ENCODE measurements at regions not wholly inside any gene's neighbourhood (a gene's known extent, or its start where the extent isn't known, plus 50 kb on each side); places are given as distances from the start of the nearest gene placed in this dataset.

DNA sequence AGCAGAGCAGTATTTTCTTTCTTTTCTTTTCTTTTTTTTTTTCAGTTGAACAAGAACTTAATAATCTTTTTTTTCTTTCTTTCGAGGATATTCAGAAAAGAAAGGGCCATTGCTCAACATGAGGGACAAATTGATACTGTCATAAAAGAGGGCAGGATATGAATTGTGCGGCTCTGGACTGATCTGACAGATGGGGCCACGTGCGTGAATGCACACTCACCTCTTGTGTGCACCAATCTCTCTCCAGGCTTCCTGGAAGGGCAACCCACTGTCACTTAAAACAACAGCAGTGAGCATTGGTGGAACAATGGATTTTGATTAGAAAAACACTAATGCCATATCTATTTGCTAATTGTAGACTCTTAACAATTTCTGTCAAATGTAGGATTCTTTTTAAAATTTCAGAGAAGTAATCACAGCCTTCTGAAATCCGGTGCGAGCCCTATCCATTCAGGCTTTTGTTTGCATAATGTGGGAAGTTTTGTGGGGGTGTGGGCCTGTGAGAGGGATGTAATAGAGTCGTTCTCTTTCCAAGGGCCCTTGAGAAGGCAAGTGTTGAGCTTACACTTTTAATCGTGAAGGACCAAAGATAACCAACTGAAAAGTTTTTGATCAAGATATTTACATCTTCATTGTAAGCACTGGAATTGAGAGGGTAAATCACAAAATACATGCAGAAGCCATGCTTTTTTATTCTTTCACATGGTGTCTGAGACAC lies 298.8 kb downstream of the SP3 start:
- no peak for DNase-seq (ENCODE audit: low read depth in 2 of 3, low spot score in 2 of 3)

DNA sequence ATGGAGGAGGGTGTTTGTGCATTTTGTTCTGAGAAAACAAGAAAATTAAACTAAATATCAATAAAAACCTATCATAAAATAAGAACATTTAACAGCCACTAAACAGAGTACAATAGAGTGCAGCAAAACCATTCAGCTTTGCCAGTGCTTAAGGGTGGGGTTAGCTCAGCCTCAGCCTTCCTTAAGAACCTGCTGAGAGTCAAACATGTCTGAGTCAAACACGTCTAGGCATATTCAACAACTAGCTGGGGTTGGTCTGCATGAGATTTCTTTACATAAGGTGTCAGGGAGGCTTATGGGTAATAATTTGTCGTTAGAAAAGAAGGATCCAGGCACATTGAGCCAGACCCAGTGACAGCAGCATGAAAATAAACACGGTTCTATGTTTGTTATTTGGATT lies 298.2 kb downstream of the SP3 start:
- DNase-seq (ENCODE audit: low read depth in 2 of 3, low spot score in 2 of 3), result no peak

DNA sequence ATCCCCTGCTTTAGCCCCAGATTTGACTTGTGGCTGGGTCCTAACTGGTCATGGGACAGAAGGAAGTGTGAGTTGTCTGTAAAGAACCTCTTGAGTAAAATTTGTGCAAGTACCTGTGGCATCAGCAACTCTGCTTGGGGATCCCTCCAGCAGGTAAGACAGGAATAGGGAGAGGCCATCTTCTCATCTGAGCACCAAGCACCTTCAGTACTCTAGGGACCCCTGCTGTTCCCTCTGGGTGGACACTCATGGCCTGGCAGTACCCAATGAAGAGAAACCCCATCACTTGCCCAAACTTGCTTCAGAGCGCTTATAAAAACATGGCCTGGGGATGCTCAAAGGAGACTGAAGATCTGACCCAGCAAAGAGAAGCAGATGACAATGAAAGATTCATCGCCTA lies 297.8 kb downstream of the SP3 start:
- no peak for DNase-seq (ENCODE audit: low read depth in 2 of 3, low spot score in 2 of 3)

DNA sequence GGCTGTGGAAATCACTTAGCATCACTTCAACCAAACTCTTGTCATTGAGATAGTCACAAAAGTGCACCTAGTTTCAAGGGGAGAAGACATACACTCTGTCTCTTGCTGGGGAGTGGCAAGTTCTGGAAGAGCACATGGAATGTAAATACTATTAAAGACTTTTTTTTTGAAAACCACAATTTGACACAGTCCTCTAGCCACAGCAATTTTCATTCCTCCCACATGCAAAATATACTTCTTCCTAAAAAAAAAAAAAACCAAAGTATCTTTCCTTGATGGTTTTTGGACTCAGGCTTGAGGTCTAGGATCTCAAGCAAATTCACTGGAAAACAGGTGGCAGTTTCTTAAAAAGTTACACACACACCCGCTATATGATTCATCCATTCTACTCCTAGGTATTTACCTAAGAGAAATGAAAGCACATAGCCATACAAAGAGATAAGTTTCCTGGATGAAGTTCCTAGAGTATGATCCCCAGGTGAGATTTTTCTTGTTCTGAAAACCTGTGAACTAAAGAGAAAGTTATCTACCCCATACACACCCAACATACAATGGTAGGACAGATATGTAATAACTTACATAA lies 295.8 kb downstream of the SP3 start:
- DNase-seq (ENCODE audit: low read depth in 2 of 3, low spot score in 2 of 3), result no peak

DNA sequence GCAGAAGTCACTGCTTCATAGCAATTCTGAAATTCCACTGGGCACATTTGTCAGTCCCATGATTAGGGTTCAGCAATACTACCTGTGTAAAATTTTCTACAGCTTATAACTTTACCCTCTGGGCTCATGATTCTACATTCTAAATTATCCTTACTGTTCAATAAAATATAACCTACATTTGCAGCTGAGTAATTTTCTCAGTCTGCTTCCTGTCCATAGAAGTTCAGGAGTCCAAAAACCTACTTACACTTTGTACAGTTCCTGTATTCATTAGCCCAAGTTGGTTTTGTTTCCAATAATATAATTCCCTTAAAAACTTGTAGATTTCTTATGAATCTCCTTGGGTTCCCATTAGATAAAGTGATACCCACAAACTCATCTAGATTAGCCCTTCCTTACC lies 295.3 kb downstream of the SP3 start:
- DNase-seq (ENCODE audit: low read depth in 2 of 3, low spot score in 2 of 3), result no peak

DNA sequence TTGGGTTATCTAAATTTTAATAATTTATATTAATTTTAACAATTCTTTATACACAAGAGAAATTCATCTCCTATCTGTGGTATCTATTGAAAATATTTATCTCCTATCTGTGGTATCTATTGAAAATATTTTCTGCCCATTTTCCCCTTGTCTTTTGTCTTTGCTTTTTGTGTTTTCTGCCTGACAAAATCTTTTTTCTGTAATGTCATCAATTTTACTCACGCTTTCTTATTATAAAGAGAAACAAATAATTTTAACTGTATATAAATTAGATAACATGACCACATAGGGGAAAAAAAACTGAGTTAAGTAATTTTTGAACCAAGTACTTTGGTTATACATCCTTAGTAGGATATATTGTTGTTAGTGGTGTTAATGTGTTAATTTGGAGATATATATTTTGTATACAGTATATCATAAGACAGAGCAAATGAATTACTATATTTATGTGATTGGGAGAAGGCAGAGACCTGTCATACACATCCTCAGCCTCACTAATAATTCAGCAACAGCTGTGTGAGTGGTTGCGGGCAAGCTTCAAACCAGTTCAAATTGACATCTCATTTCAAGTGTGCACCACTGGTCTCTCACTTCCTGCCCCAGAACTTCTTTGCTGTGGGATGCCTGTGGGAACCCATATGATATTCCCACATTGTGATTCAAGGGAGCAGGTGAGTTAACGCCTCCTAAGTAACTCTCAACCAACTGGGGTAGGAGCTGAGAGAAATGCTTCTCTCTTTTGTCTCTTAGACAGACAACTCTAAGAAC lies 292.4 kb downstream of the SP3 start:
- no peak for DNase-seq (ENCODE audit: low read depth in 2 of 3, low spot score in 2 of 3)

DNA sequence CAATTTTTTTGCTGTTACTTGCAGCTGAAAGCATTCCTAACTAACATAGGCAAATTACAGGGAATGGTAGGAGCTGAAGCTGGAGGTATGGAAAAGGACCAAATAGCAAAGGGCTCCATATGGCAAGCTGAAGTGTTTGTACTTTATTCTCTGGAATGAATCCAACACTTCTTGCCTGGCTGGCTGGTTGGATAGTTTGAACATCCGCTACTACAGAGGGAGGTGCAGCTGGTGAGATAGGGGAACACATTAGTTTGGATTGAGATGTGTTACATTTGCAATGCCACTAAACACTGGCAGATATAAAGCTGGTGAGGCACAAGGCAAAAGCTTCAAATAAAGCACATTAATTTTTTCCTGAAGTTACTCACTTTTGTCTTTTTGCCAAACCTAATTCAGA lies 291.5 kb downstream of the SP3 start:
- no peak for DNase-seq (ENCODE audit: low read depth in 2 of 3, low spot score in 2 of 3)

DNA sequence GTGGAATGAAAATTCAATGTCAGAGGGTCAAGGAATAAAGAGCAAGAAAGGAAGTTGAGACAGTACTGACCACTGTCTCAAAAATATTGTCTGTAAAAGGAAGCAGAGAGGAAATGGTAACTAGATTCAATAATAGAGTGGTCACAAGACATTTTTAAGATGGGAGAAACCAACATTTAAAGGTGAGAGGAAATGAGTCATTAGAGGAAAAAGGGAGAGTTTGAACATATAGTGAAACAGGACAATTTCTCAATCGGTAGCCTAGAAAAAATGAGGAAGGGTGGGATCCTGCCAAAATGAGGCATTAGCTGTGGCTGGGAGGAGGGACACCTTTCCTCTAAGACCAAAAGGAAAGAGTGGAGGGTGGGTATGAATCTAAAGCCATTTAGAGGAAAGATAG lies 288.5 kb downstream of the SP3 start:
- no peak for DNase-seq (ENCODE audit: low read depth in 2 of 3, low spot score in 2 of 3)

DNA sequence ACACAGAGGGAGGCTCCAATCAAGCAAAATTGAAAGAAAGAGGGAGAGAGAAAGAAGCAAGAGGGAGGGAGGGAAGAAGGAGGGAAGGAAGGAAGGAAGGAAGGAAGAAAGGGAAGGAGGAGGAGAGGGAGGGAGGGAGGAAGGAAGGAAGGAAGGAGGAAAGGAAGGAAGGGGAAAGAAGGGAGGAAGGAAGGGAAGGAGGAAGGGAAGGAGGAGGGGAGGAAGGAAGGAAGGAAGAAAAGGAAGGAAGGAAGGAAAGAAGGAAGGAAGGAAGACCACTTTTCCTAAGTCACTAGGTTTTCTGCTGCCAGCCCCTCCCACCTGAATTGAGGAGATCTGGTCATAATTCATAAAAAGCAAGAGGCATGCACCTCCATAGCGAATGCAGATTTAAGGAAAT lies 287.0 kb downstream of the SP3 start:
- DNase-seq (ENCODE audit: low read depth in 2 of 3, low spot score in 2 of 3), result no peak

DNA sequence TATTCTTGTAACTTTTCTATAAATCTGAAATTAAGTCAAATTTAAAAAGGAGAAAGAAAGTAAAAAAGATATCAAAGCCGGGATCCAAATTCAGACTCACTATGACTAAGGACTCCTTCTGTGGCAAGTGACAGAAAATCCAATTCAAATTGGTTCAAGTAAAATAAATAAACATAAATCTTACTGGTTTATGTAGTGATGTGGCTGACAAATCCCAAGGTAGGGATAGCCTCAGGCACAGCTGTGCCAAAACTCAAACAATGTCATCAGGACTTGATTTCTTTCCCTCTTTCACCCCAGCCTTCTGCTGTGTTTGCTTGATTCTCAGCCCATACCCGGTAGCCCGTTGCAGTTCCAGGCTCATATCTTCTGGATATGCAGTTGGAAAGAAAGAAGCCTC lies 284.6 kb downstream of the SP3 start:
- DNase-seq (ENCODE audit: low read depth in 2 of 3, low spot score in 2 of 3), result no peak

DNA sequence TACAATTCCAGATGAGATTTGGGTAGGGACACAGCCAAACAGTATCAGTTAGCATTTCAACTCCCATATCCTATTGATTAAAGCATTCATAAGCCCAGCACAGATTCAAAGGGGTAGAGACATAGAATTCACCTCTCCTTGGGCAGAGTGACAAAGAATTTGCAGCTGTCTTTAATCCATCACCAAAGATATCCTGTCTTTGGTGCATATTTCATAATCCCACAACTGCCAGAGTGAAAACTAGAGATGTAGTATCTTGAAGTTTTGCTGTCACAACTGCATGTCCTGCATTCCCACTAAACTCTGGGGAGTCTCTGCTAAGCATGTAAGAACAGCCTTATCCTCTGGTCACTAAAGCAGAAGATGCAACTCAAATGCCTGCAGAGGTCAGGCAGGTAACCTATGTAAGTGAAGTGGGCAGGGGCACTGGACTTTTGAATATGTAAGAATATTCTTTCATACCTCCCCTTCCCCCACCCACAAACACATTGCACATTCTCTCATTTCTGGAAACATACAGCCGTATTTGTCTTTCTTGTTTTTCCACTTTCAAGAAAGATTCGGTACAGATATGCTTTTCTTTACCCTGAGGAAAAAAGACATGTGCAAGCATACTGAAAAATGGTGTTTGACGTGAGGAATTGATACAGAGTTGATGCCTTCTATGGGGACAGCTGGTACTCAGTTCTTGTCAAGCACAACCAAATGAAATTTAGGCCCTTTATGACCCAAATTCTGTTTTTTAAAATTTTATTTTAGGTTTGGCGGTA lies 283.1 kb downstream of the SP3 start:
- DNase-seq (ENCODE audit: low read depth in 2 of 3, low spot score in 2 of 3), result no peak

DNA sequence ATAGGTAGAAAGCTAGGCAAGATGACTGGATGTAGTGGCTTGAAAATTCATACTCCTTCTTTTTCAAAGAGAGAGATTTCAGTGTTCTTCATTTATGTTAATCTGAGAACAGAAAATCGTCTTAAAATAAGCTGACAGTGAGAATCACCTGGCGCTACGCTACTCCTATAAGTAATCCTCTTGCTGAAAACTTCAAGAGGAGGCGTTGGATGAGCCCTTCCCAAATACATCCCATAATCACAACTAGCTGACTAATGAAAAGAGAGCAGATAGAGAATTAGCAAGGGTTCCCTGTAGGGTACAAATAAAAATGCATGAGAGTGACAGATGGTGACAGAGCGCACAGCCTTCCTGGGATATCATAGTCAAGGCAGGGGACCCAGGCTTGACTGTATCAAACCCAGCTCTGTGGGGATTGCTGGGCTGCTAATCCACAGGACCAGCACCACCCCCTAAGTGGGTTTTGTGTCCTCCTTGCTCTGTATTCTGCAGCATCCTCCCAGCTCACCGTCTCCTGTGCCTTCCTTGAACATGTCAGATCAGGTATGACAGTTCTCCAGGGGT lies 280.2 kb downstream of the SP3 start:
- no peak for DNase-seq (ENCODE audit: low read depth in 2 of 3, low spot score in 2 of 3)

DNA sequence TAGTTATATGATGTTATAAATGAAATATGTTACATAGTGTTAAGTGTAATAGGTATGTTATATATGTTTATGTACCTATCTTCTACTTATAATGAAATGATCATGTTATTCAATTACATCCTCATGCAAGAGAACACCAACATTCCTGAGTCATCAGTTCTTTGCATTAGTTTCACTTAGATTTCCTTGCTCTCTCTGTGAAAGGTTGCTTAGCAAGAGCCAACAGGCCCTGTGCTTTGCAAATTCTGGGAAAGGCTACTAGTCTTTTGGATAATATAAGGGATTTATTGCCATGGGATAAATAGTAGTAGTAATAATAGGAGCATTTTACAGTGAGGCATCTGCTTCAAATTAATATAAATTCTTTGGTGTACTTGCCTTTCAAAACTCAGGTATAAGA lies 274.8 kb downstream of the SP3 start:
- DNase-seq (ENCODE audit: low read depth in 2 of 3, low spot score in 2 of 3), result no peak

DNA sequence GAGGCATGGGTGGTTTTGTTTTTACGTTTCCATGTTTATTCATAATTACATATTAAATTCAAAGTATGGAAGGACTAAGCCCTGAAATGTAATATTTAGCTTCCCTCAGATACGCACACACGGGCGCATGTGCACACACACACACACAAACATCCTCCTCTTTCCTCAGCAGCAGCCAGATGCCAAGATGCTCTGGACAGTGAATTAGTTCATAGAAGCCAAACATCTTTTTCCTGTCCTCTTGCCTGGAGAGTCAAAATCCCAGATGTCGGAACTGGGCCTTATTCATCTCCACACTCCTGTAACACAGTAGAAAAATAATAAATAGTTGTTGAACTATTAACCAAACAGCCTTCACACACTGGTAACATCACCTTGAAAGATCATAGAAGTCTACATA lies 273.1 kb downstream of the SP3 start:
- no peak for DNase-seq (ENCODE audit: low read depth in 2 of 3, low spot score in 2 of 3)

DNA sequence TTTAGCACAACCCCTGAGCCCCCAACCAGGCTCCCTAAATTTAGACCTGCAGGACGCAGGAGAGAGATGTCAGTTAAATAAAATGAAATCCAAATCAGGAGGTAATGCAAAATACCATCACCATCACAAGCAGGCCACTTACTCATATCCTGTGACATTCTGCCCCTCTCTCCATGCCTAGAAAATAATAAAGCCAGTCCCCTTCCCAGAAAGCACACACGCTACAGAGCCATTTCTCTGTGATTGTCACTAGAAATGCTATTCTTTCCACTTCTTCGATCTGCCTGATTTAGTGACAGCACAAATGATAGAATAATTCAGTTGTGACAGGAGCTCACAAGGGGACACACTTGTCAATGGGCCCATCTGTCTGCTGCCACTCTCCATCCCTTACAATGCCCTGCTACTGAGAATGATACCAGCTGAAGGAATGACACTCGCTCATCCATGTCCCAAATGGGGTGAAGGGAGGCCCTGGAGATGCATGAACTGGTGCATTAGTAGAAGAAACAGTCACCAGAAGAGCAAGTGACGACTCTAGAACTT lies 272.1 kb downstream of the SP3 start:
- no peak for DNase-seq (ENCODE audit: low read depth in 2 of 3, low spot score in 2 of 3)

DNA sequence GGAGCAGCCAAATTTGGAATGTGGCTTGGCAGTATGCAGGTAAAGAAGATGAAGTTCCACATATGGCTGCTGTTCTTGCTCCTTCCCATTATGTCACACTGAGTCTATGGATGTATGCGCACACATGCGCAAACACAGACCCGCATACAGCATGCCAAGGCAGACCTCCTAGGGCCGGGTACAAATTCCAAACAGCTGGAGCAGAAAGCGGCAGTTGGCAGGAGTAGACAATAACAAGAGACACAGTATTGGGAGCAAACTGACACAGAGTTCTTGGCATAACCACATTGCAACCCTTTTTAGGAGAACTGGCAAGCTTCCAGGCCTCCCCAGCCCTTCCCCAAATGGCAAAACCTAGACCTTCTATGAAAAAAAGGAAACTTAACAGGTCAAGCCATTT lies 268.9 kb downstream of the SP3 start:
- no peak for DNase-seq (ENCODE audit: low read depth in 2 of 3, low spot score in 2 of 3)

DNA sequence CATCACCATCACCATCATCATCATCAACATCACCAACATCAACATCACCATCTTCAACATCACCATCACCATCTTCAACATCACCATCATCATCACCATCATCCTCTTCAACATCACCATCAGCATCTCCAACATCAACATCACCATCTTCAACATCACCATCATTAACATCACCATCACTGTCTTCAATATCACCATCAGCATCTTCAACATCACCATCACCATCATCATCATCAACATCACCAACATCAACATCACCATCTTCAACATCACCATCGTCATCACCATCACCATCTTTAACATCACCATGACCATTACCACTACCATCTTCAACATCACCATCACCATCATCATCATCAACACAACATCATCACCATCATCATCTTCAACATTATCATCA lies 267.2 kb downstream of the SP3 start:
- no peak for DNase-seq (ENCODE audit: low read depth in 2 of 3, low spot score in 2 of 3)

DNA sequence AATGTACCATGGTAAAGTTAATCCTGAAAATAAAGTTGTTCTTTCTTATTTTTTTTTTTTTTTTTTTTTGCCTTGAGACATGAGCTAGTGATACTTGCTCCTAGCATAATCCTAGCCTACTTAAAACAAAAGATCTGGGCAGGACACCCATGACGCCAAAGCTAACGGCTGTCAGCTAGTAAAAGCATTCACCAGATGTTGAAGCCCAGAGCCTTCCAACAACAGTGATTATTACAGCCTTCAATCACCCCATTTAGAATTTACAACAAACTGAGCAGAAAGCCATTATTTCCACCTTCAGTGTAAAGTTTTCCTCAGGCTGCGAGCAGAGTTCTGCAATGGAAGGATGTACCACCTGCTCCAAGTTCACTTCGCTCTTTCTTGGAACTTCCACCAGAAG lies 259.5 kb downstream of the SP3 start:
- no peak for DNase-seq (ENCODE audit: low read depth in 2 of 3, low spot score in 2 of 3)

DNA sequence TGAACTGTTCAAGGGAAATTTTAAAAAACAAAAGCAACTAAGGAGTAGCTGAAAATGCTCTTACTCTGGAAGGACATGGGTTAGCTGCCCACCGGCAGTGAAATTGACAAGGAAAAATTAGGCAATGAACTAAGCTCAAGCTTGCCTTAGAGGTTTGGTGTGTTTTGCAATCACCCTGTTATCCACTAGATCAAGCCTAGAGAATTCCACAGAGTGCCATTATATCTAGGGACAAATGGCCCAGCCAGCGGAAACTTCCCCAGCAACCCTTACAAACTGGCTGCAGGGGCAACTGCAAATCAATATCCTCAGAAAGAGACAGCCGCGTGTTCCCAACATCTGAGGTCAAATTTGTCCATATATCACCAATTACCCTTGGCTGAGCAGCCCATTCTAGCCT lies 258.2 kb downstream of the SP3 start:
- no peak for DNase-seq (ENCODE audit: low read depth in 2 of 3, low spot score in 2 of 3)

DNA sequence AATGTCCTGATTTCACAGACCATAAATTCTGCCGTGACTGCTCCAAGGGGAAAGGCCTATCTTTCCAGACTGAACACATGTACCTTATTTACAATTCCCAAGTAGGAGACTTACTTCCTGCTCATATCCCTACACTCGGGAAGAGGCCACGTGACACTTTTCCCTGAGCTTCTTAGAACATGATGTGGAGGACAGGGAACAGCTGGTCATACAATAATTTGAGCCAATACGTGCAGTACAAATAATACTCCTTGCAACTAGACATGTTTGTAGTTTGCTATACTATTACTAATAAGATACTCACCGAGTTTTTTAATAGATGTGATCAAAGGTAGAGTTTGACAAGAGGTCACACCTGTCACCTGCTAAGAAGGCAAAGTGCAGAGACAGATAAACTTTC lies 256.4 kb downstream of the SP3 start:
- no peak for DNase-seq (ENCODE audit: low read depth in 2 of 3, low spot score in 2 of 3)

DNA sequence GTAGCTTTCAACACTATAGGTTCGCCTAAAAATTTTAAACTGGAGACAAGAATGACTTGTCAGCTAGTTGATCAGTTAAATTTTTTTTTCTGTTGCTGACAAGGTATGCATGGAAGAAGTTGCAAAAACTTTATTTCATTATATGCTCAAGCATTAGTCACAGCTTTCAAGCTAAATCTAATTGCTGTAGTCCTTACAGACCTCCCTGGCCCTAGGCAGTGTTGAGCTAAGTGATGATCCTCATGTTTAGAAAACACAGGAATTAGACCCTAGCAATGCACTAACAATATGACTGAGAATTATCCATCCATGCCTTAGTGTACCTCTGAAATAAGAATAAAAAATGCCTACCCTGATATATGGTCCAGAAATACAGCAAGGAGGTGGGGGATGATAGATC lies 253.4 kb downstream of the SP3 start:
- no peak for DNase-seq (ENCODE audit: low read depth in 2 of 3, low spot score in 2 of 3)
